ENCODE measurements at regions not wholly inside any gene's neighbourhood (a gene's known extent, or its start where the extent isn't known, plus 50 kb on each side); places are given as distances from the start of the nearest gene placed in this dataset.

DNA sequence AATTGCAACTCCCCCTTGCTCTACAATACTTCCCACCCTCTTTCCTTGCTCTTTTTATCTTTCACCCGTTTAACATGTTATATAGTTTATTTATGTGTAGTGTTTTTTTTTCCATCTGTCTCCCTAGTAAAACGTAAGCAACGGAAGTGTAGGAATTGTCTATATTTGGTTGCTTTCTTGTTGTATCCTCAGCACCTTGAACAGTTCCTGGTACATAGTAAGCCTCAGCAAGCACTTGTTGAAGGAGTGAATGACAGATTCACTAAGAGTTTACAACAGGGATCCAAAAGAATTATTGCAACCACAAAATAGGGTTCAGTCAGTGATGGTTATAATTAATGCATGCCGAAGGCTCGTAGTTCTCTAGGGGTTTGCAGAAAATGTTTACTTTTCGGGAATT is 242.7 kb downstream of the SAMD5 start:
- Histone ChIP-seq H2BK5ac (ENCODE audit: low read depth, low read length) (no peak overlapping the region), H3K79me2 (ENCODE audit: control insufficient read depth in 1 of 2, insufficient read depth in 2 of 2, low read length in 2 of 2) (no peaks in the 10 kb centered on the region), H3K4me2 (ENCODE audit: insufficient read depth in 1 of 2, low read depth in 2 of 2, low read length in 2 of 2) (no peak overlapping the region), H4K20me1 (replicated peaks in 1 of 2; ENCODE audit: control insufficient read depth in 1 of 2, insufficient read depth in 2 of 2, low read length in 2 of 2) (no peaks in the 10 kb centered on the region), H3K56ac (replicated peaks; ENCODE audit: insufficient read length, low read depth, low read length) (no peak overlapping the region), H3K4me3 (ENCODE audit: extremely low read depth in 1 of 4, insufficient read depth in 2 of 4, low read depth in 3 of 4, low read length in 4 of 4) (no peak overlapping the region), H3K14ac (ENCODE audit: insufficient read length) (no peak overlapping the region), H2BK15ac (ENCODE audit: low read length) (no peak overlapping the region), H4K8ac (ENCODE audit: extremely low read depth, insufficient read depth, low read length) (no peak overlapping the region), H3K36me3 (ENCODE audit: control insufficient read depth in 2 of 4, insufficient read depth in 4 of 4, low read length in 3 of 4) (no peaks in the 10 kb centered on the region), H3K4ac (replicated peaks; ENCODE audit: insufficient read length, low read depth, low read length) (no peak overlapping the region), H3K23me2 (ENCODE audit: low read depth, low read length) (no peaks in the 10 kb centered on the region; the same call in 1 of the 2 replicates), H3K79me1 (ENCODE audit: low read depth, low read length) (no peaks in the 10 kb centered on the region), H3K27ac (ENCODE audit: low read depth, low read length) (no peak overlapping the region), H3K9ac (replicated peaks in 1 of 4; ENCODE audit: extremely low read depth in 1 of 4, low read depth in 3 of 4, low read length in 3 of 4) (no peak overlapping the region), H2AK5ac (ENCODE audit: low read depth, low read length) (no peak overlapping the region), H3K27me3 (replicated peaks in 1 of 4; ENCODE audit: control insufficient read depth in 3 of 4, extremely low read depth in 1 of 4, insufficient read depth in 3 of 4, low read length in 3 of 4) (no peaks in the 10 kb centered on the region), H4K5ac (ENCODE audit: insufficient read length, low read depth, low read length) (no peak overlapping the region), H3K4me1 (replicated peaks in 1 of 4; ENCODE audit: control insufficient read depth in 3 of 4, insufficient read depth in 4 of 4, low read length in 3 of 4) (no peaks in the 10 kb centered on the region), H2BK12ac (ENCODE audit: low read depth, low read length) (no peak overlapping the region), H2AFZ (ENCODE audit: low read length) (no peak overlapping the region), H2BK120ac (replicated peaks; ENCODE audit: low read depth, low read length) (no peak overlapping the region), H3K9me3 (ENCODE audit: insufficient read depth in 2 of 2, low read depth in 1 of 2, low read length in 1 of 2) (no peaks in the 10 kb centered on the region), H2BK20ac (ENCODE audit: low read length) (no peak overlapping the region), H3K18ac (ENCODE audit: extremely low read depth, low read length) (no peak overlapping the region), H3K23ac (ENCODE audit: insufficient read length) (no peak overlapping the region), H4K91ac (replicated peaks; ENCODE audit: insufficient read length, low read length) (no peak overlapping the region)
- DNase-seq (ENCODE audit: low read depth in 1 of 2, low spot score in 2 of 2) (no peak), FAIRE-seq (no peak)
- POLR2A ChIA-PET (ENCODE audit: partially characterized antibody) = no interaction called here
- CTCF ChIA-PET (ENCODE audit: partially characterized antibody) = no interaction called here
- TF ChIP-seq KDM5A (IDR thresholded peaks at IDR 0.05; ENCODE audit: low read length) = no peak
- TF ChIP-seq EZH2 (IDR thresholded peaks at IDR 0.05; ENCODE audit: low read depth, low read length, severe bottlenecking) = no peak
- no peak for TF ChIP-seq EP300 (IDR thresholded peaks at IDR 0.05; ENCODE audit: borderline replicate concordance in 1 of 2, low read depth in 2 of 2, low read length in 2 of 2)
- no peak for TF ChIP-seq KDM4A (IDR thresholded peaks at IDR 0.05; ENCODE audit: low read depth, low read length, severe bottlenecking)
- TF ChIP-seq NRF1 (IDR thresholded peaks at IDR 0.05; ENCODE audit: low read depth, low read length) = no peak
- no peak for TF ChIP-seq SUZ12 (IDR thresholded peaks at IDR 0.05; ENCODE audit: low read length)
- no peak for TF ChIP-seq SAP30 (IDR thresholded peaks at IDR 0.05; ENCODE audit: insufficient read depth, insufficient replicate concordance, low read length)
- no peak for TF ChIP-seq ASH2L (IDR thresholded peaks at IDR 0.05; ENCODE audit: low read length)
- no peak for TF ChIP-seq GABPA (IDR thresholded peaks at IDR 0.05; ENCODE audit: borderline replicate concordance, insufficient read depth, low read length)
- no peak for TF ChIP-seq FOSL1 (IDR thresholded peaks at IDR 0.05; ENCODE audit: insufficient read depth, low read depth, low read length)
- TF ChIP-seq SIN3A (conservative IDR thresholded peaks at IDR 0.05 in 1 of 2, IDR thresholded peaks at IDR 0.05 in 1 of 2; ENCODE audit: low read depth in 1 of 2, low read length in 2 of 2) = no peak
- 89% methylated on average over 6 of the region's 6 CpGs; no CpG with 5 or more reads in 1 of the 2 experiments for WGBS, 2 experiments (ENCODE audit: extremely low coverage in 1 of 2, insufficient coverage in 1 of 2, insufficient read length in 1 of 2, insufficient replicate concordance in 2 of 2, low coverage in 1 of 2, low lambda C conversion rate in 2 of 2, missing lambda C conversion rate in 1 of 2)

Measured in H1 (cell line).